Femur (tissue), 1 donor: ENCODE measurements at regions not wholly inside any gene's neighbourhood (a gene's known extent, or its start where the extent isn't known, plus 50 kb on each side); places are given as distances from the start of the nearest gene placed in this dataset.

ENCODE experiments used
- DNase-seq: peaks from one replicate; pipeline ENCODE4 v3.0.0-alpha.2; 2017

- no peak for DNase-seq
Observed at GRCh38 chr2:150887926-150888325, 373.7 kb downstream of the RBM43 start.

- no peak for DNase-seq
Observed at GRCh38 chr2:150885774-150886386, 375.8 kb downstream of the RBM43 start.

GRCh38 chr2:150885236-150885635 lies 376.4 kb downstream of the RBM43 start:
- DNase-seq, result no peak

GRCh38 chr2:150883613-150883895 lies 378.1 kb downstream of the RBM43 start:
- no peak for DNase-seq

DNA sequence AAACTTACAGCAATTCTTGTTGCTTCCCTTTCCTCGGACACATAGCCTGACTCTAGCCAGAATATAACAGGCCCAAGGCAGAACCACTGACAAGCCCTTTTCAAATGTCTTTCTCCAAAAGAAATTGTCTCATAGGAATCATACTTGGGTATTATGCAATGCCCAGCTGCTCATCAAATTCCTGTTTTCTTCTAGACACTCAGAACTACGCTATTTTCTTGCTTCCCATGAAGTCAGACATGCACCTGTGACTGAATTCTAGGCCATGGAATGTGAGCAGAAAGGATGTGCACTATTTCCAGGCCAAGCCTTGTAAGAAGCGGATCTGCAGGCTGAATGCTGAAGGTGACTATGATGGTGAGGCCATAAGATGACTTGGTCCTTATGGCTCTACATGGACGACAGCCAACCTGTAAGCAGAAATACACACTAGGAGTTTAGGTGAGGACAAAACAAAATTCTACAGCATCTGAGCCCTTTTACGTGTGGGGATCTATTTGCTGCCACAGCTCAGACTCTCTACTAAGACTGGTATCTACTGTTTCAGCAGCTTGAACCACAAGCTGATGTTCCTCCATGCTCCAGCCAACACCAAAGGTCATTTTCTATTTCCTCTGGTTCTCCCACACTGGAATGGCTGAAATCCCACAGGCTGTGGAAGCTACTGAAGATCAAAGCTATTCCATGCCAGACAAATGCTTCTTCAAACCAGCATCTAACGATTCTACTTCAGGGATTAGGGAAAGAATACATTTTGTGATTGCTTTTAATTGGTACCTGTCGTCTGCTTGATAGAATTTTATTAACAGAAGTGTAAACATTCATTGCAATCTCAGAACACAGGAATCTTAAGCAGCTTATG lies 378.7 kb downstream of the RBM43 start:
- no peak for DNase-seq

GRCh38 chr2:150880986-150881385 lies 380.7 kb downstream of the RBM43 start:
- no peak for DNase-seq

GRCh38 chr2:150878356-150878755 lies 383.3 kb downstream of the RBM43 start:
- DNase-seq, result no peak

DNA sequence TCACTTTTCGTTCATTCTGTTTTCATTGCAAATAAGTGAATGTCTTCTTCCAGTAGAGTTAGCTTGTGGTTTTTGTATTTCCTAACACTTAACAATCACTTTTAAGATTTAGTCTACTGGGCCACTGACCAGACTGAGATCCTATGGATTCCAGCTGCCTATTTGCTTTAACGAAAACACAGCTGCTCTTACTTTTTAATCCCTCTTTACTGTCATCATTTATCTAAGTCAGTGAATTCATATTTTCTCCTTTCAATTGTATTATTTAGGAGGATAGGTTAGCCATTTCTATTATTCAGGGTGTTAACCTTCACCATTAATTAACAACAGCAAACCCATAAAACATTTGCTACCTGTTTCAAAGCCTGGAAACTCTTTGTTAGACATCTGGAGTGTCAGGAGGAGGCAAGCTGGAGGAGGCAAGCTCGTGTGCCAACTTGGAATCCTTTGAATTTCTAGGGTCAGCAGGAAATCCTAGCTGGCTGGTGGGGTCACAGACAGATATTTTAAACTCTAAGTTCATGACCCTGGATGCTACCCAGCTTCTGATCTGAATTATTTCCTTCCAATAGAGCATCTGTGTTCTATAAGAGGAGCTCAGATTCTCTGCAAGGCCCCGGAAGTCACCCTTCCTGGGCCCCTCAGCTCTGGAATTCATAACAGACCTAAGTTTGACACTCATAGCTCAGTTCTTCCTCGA lies 385.3 kb downstream of the RBM43 start:
- peak; percentile 49 for DNase-seq

DNA sequence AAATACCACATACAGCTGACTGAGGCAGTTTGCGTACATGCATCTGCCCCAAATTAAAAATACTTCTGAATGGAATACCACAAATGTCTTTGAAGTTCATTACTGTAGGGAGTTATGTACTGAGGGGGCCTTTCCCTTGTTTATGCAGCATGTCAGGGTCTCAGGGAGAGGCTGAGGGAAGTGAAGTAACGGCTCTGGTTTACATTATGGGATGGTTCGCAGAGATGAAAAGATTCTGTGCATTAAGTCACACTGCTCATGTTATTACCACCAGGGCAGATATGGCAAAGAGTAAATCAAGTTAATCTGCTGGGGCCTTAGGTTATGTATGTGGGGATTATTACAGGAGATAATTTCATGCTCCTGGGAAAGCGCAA lies 385.9 kb upstream of the RND3 start:
- no peak for DNase-seq

DNA sequence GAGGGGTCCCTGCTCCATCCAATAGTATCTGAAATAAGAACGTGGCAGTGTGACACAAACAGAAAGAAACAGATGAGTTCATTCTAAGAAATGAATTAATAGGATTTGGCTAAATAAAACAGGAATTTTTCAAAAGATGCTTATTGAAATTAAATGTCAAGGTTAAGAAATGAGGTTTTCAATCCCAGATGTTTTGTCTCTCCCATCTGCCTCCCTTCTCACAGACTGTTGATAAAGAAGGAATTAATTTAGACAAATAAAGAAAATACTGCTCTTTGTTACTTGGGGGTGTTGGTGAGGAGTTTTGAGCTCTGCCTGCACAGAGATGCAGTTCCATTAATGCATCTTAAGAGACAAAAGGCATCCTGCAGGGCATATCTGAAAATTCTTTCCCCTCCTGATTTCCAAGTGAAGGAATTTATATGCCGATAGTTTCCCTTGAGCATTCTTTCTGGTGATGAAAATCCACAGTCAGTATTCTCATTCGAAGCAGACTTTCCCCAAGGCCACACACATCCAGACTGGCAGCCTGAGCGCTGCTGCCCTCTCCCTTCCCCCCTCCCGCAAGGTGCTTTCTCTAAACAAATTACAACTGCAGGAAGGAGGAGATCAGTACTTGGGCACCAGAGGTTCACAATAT lies 385.4 kb upstream of the RND3 start:
- no peak for DNase-seq

DNA sequence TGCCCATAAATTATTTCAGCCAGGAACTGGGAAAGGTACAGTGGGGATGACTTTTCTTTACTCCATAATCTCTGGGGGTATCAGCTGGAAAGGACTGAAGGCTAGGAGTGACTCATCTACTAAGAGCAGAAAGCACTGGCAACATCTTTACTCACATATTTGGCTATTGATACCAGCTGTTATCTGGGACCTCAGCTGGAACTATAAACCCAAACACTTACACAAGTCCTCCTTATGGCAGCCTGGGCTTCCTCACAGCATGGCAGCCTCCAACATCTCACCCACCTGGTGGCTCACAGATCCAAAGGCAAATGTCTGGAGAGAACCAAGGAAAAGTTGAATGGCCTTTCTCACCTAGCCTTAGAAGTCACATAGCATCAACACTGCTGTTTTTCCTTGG lies 379.0 kb upstream of the RND3 start:
- no peak for DNase-seq

DNA sequence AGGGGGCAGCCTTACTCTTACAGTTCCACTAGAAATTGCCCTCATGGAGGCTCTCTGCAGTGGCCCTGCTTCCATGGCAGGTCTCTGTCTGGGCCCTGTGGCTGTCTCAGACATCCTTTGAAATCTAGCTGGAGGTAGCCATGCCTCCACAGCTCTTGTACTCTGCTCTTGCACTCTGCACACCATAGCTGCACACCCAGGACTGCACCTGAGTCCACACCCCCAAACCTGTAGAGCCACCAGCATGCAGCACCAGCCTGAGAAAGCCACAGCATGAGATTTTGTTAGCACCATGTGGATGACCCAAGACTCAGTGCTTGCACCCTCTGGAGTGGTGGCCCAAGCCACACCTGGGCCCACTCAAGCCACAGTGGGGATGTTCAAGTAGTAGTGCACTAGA lies 376.2 kb upstream of the RND3 start:
- no peak for DNase-seq

DNA sequence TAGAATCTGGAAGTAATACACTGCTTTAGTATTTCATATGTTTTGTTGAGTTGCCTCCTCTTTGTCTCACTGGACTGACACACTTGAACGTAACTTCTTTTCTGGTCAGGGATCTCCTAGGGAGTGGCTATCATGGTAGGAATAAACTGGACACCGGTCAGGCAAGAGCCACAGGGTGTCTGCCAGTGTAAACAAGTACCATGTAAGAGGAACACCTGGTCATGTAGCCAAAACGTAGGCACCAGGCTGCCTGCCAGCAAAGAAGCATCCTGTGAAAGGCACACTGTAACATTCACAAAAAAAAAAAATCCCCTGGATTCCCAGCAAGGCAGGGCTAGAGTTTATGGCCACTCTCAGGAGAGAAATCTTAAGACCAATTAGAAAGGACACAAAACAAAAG lies 372.8 kb upstream of the RND3 start:
- no peak for DNase-seq

DNA sequence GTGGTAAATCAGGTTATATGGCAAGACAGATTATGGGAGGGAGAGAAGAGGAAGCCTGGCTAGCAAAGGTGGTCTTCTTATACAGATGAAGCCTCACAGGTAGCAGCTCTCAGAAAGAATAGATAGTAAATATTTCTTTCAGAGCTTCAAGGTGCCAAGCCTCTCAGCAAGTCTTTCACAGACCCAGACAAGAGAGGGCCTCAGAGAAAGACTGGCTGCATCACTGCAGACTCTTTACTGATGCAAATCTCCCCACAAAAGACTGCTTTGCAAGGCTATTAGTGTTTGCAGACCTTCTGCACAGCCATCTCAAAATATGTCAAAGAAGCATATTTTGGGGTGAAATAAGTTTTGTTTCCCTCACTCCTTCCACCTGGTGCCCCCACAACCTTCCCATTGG lies 372.4 kb upstream of the RND3 start:
- DNase-seq, result no peak

DNA sequence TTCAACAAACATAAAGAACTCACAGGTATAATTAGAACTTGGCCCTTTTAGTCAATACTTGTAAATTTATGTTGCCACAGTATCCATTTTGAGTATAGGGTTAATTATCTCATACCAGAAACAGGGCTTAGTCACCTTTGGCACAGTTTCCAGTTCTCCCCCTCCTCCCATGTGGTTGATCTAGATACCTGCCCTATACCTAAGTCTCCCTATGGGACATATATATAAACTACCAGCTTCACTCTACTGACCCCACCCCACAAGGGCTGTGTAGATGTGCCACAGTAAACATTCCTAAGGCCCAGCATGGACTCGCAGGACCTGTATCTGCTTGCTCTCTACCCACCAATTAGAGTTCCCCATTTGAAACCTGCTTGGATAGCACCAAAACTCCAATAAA lies 371.7 kb upstream of the RND3 start:
- no peak for DNase-seq

- no peak for DNase-seq
Observed at GRCh38 chr2:150858382-150858781, 370.9 kb upstream of the RND3 start.

DNA sequence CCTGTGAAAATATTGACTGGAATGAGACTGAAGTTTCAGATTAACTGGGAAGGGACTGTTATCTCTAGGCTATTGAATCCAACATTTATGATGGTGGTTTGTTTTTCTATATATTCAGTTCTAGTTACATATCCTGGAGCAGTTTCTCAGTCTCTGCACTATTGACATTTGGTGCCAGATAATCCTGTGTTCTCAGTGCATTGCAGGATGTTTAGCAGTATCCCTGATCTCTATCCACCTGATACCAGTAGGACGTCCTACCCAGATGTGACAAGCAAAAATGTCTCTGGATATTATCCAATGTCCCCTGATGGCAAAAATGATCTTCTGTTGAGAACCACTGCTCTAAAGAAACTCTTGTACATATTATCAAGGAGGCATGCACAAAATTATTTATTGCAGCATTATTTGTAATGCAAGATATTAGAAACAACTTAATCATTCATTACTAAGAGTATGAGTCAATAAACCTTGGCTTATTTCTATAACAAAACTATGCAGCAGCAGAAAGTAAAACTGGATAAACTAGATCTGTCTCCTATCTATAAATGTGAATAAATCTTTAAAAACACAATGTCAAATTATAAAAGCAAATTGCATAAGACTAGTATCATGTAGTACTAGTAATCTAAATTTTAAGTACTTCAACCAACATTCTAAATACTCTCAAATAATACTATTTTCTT lies 369.3 kb upstream of the RND3 start:
- no peak for DNase-seq

- DNase-seq, result no peak
Observed at GRCh38 chr2:150853263-150853662, 365.8 kb upstream of the RND3 start.

DNA sequence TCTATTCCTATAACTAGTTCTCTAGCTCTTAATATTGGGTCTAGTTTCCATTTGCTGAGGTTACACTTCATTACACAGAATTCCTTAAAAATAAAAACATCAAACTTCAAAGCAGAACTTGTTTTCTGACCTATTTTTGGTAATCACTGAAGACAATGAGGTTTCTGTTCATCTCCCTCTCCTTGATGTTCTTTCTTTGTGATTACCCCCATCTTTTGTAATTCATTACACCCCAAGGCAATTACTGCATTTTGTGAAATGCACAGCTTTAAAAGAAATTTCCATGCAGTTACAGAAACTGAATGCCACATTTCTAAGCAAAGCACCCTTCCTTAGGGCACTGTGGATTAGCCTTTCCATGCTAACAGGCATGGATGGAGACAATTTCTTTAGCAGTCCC lies 363.2 kb upstream of the RND3 start:
- no peak for DNase-seq

DNA sequence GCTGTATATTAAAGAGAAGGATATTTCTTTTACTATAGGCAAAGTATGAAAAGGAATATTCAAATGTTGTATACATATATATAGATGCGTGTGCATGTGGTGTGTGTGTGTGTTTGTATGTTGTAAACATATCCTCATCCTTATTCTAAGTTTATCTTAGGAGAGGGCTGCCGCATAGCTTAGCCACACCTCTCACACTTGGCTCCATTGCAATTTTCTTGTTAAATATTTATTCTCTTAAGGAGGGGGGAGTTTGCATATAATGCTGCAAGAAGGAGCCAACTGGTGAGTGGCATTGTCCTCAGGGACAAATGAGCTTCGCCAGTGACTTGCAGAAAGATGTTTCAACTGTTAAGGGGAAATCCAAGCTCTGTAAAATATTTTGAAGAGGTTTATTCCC lies 360.1 kb upstream of the RND3 start:
- no peak for DNase-seq

- no peak for DNase-seq
Observed at GRCh38 chr2:150846691-150847090, 359.2 kb upstream of the RND3 start.

- no peak for DNase-seq
Observed at GRCh38 chr2:150832686-150833085, 345.2 kb upstream of the RND3 start.

DNA sequence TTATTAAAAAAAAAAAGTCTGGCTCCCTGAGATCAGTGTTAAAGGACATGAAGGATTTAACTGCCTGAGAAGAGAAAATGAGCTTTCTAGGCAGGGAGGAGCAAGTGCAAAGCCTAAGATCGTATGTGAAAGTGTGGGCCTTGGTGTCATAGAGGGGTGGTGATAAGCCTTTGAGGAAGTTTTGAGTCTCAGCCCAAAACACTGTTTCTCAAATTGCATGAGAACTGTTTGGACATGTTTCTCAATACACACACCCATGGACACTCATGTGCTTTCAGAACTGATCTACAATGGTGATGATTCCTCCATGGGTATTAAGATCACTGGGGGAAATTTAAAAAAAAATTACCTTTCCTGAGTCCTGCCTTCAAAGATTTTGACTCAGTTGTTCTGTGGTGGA lies 336.7 kb upstream of the RND3 start:
- no peak for DNase-seq
